Osteoblast (primary cell): ENCODE measurements at regions not wholly inside any gene's neighbourhood (a gene's known extent, or its start where the extent isn't known, plus 50 kb on each side); places are given as distances from the start of the nearest gene placed in this dataset.

Experiments used
- DNase-seq: peaks from one replicate; pipeline ENCODE4 v3.0.0; 2011; ENCODE audit warnings: low spot score, mixed read lengths; ENCODE audit not compliant: insufficient read length; ENCODE audit errors: missing footprints
- H2AFZ ChIP-seq: 2 replicates; pipeline ENCODE4 v1.6.0; 2011; ENCODE audit warnings: mild to moderate bottlenecking, low read length
- H3K27ac ChIP-seq: 2 replicates; pipeline ENCODE4 v1.5.1; 2011; ENCODE audit warnings: mild to moderate bottlenecking, low read depth, low read length, moderate library complexity
- H3K27me3 ChIP-seq: 2 replicates; pipeline ENCODE4 v1.6.0; 2012; ENCODE audit warnings: mild to moderate bottlenecking, control low read depth, inconsistent platforms, low read length, moderate library complexity; ENCODE audit not compliant: insufficient read depth
- H3K36me3 ChIP-seq: 2 replicates; pipeline ENCODE4 v1.5.1; 2011; ENCODE audit warnings: mild to moderate bottlenecking, low read length, control low read depth, moderate library complexity; ENCODE audit not compliant: insufficient read depth
- H3K4me1 ChIP-seq: 2 replicates; pipeline ENCODE4 v1.5.1; 2011; ENCODE audit warnings: mild to moderate bottlenecking, low read length, control low read depth, moderate library complexity; ENCODE audit not compliant: insufficient read depth
- H3K4me2 ChIP-seq: 2 replicates; pipeline ENCODE4 v1.6.0; 2011; ENCODE audit warnings: mild to moderate bottlenecking, low read length; ENCODE audit not compliant: insufficient read depth
- H3K4me3 ChIP-seq: fragments of 200-600 bp; sonication (generic); 3 replicates; pipeline ENCODE4 v1.5.1; 2012; ENCODE audit warnings: mild to moderate bottlenecking, low read length, inconsistent platforms; ENCODE audit not compliant: insufficient read depth
- H3K79me2 ChIP-seq: 2 replicates; pipeline ENCODE4 v1.6.0; 2012; ENCODE audit warnings: mild to moderate bottlenecking, low read length, control low read depth, inconsistent platforms; ENCODE audit not compliant: insufficient read depth
- H3K9me3 ChIP-seq: 2 replicates; pipeline ENCODE4 v1.5.1; 2011; ENCODE audit warnings: low read depth, low read length, control low read depth
- H4K20me1 ChIP-seq: 2 replicates; pipeline ENCODE4 v1.6.0; 2012; ENCODE audit warnings: mild to moderate bottlenecking, low read length, control low read depth; ENCODE audit not compliant: insufficient read depth
- TF ChIP-seq, protein P1 (sequence below): IDR thresholded peaks from 2 replicates; pipeline ENCODE4 v1.5.1; 2011; ENCODE audit warnings: mild to moderate bottlenecking, low read depth, low read length, moderate library complexity; ENCODE audit errors: extremely low read depth

DNA sequence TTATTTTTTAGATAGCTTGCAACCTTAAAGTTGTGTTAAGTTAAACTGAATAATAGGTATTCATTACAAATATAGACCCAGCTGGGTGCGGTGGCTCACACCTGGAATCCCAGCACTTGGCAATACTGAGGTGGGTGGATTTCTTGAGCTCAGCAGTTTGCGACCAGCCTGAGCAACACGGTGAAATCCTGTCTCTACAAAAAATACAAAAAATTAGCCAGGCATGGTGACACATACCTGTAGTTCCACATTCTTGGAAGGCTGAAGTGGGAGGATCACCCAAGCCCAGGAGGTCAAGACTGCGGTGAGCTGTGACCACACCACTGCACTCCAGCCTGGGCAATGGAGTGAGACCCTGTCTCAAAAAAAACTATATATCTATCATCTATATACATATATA lies 386.5 kb downstream of the PCDH17 start:
- Histone ChIP-seq H2AFZ (no peak overlapping the region), H4K20me1 (no peaks in the 10 kb centered on the region)

DNA sequence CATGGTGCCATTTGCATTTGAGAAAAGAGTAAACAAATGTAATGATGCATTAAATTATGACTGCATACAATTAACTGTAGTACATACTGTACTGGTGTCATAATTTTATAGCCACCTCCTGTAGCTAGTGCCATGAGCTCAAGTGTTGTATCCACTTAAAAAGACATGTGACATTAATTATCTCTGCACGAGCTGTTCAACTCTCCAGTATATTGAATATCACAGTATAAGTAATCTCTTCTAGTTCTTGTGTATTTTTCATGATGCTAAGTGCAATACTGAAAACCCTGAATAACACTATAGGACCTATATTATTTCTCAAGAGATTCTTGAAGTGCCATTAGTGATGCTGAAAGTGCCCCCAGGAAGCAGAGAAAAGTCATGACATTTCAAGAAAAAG lies 387.3 kb downstream of the PCDH17 start:
- DNase-seq, result no peak
- Histone ChIP-seq H4K20me1 (no peaks in the 10 kb centered on the region), H3K36me3 (no peaks in the 10 kb centered on the region), H3K27me3 (no peaks in the 10 kb centered on the region), H3K9me3 (peaks cover 2% of the 10 kb centered on the region), H3K79me2 (no peaks in the 10 kb centered on the region), H3K4me3 (no peak overlapping the region), H2AFZ (no peak overlapping the region), H3K4me1 (no peaks in the 10 kb centered on the region), H3K27ac (no peak overlapping the region), H3K4me2 (no peak overlapping the region)
- TF ChIP-seq, protein P1, sequence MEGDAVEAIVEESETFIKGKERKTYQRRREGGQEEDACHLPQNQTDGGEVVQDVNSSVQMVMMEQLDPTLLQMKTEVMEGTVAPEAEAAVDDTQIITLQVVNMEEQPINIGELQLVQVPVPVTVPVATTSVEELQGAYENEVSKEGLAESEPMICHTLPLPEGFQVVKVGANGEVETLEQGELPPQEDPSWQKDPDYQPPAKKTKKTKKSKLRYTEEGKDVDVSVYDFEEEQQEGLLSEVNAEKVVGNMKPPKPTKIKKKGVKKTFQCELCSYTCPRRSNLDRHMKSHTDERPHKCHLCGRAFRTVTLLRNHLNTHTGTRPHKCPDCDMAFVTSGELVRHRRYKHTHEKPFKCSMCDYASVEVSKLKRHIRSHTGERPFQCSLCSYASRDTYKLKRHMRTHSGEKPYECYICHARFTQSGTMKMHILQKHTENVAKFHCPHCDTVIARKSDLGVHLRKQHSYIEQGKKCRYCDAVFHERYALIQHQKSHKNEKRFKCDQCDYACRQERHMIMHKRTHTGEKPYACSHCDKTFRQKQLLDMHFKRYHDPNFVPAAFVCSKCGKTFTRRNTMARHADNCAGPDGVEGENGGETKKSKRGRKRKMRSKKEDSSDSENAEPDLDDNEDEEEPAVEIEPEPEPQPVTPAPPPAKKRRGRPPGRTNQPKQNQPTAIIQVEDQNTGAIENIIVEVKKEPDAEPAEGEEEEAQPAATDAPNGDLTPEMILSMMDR, result no peak

More for the DNA sequence above, 386.5 kb downstream of the PCDH17 start:
- TF ChIP-seq, protein P1, result no peak
- Histone ChIP-seq H3K27me3 (no peaks in the 10 kb centered on the region), H3K9me3 (peaks cover 2% of the 10 kb centered on the region), H3K27ac (no peak overlapping the region), H3K4me2 (no peak overlapping the region), H3K4me3 (no peak overlapping the region), H3K4me1 (no peaks in the 10 kb centered on the region), H3K36me3 (no peaks in the 10 kb centered on the region), H3K79me2 (no peaks in the 10 kb centered on the region)
- no peak for DNase-seq

DNA sequence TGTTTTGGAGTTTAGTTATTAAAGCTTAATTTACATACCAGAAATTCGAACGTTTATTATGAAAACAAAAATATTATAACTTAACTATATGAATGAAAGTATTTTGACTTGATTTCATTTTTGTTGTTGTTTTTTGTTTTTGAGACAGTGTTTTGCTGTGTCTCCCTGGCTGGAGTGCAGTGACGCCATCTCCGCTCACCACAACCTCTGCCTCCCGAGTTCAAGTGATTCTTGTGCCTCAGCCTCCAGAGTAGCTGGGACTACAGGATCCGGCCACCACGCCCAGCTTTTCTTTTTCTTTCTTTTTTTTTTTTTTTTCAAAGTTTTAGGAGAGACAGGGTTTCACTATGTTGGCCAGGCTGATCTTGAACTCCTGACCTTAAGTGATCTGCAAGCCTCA lies 392.6 kb downstream of the PCDH17 start:
- H3K4me1 ChIP-seq, result no peaks in the 10 kb centered on the region
- no peaks in the 10 kb centered on the region for H3K79me2 ChIP-seq
- no peak for DNase-seq
- H3K27ac ChIP-seq, result no peak overlapping the region
- H3K27me3 ChIP-seq, result no peaks in the 10 kb centered on the region
- H3K4me2 ChIP-seq, result no peak overlapping the region
- no peak overlapping the region for H2AFZ ChIP-seq
- no peaks in the 10 kb centered on the region for H4K20me1 ChIP-seq
- no peak overlapping the region for H3K4me3 ChIP-seq
- no peaks in the 10 kb centered on the region for H3K36me3 ChIP-seq
- TF ChIP-seq, protein P1, result no peak
- peaks cover under 1% of the 10 kb centered on the region for H3K9me3 ChIP-seq

DNA sequence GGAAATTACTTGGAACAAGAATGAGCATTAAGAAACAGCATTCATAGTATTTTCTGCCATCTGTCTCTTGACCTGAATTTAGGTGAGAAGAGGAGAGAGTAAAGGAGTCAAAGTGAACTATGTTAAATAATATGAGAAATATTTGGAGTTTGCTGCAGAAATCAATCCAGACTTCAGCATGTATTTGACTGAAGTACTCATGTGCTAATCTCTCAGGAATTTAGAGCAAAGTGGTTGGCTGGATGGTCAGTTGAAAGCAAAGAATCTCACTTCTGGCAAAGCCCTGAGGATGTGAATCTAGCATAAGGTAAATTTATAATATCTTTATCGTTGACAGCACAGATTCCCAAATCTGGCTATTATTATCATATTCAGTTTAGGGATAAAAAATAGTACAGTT lies 394.3 kb downstream of the PCDH17 start:
- H3K4me3 ChIP-seq, result no peak overlapping the region
- no peak overlapping the region for H3K27ac ChIP-seq
- TF ChIP-seq, protein P1, result no peak
- H3K36me3 ChIP-seq, result no peaks in the 10 kb centered on the region
- H3K9me3 ChIP-seq, result no peaks in the 10 kb centered on the region
- H3K27me3 ChIP-seq, result no peaks in the 10 kb centered on the region
- no peak overlapping the region for H3K4me2 ChIP-seq
- no peaks in the 10 kb centered on the region for H3K79me2 ChIP-seq
- no peak for DNase-seq
- H3K4me1 ChIP-seq, result no peaks in the 10 kb centered on the region
- H4K20me1 ChIP-seq, result no peaks in the 10 kb centered on the region
- no peak overlapping the region for H2AFZ ChIP-seq
